ENCODE measurements at regions not wholly inside any gene's neighbourhood (a gene's known extent, or its start where the extent isn't known, plus 50 kb on each side); places are given as distances from the start of the nearest gene placed in this dataset.

DNA sequence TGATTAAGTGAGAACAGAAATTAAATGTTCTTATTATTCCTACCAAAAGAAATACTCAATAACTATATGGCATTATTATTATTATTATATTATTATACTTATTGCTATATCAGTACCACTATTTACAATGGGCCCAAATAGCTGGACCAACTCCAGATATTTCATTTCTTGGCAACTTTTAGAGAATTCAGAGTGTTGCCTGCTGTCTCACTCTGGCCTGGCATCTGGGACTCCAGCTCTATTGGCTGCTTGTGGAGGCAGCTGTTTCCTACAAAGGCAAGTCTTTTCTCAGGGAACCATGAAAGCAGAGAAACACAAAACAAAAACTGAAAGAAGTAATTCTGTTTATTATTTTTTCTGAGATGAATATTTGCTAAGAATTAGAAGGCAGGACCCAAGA, 105.1 kb upstream of the SORCS1 start:
- TF ChIP-seq EZH2 (IDR thresholded peaks at IDR 0.05; ENCODE audit: insufficient read depth, poor library complexity, severe bottlenecking) (no peak), EZH2phosphoT487 (IDR thresholded peaks at IDR 0.05; ENCODE audit: insufficient read depth, low read depth) (no peak)

Data from GM23248 (cell line).